DMS 273 (cell line): ENCODE measurements at regions not wholly inside any gene's neighbourhood (a gene's known extent, or its start where the extent isn't known, plus 50 kb on each side); places are given as distances from the start of the nearest gene placed in this dataset.
"Not testable (repeated sequence)": the region's sequence is repeated elsewhere in the genome, so short reads cannot be mapped to it uniquely, and the experiment has no call there.

Source experiments
- DNase-seq: peaks from one replicate; lab custom pipeline; 2025; ENCODE audit not compliant: unreplicated experiment; lab: John Stamatoyannopoulos, UW

DNA sequence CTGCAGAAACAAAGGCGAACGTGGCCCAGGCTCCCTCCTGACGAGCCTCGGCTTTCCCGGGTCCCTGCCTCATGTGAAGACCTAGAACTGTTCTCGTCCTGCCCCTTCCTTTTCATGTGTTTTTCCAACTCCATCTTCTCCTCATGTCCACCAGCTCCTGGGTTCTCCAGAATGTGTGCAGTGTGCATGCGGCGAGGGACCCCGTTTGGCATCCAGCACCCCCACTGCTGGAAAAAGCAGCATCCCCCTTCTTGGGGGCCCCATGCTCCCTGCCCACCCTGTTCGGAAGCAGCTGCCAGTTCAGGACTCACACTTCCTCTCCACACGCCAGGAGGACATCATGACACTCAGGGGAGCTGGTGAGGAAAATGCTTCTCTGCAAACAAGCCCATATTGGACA, 313.5 kb downstream of the BRD1 start:
- no peak for DNase-seq

DNA sequence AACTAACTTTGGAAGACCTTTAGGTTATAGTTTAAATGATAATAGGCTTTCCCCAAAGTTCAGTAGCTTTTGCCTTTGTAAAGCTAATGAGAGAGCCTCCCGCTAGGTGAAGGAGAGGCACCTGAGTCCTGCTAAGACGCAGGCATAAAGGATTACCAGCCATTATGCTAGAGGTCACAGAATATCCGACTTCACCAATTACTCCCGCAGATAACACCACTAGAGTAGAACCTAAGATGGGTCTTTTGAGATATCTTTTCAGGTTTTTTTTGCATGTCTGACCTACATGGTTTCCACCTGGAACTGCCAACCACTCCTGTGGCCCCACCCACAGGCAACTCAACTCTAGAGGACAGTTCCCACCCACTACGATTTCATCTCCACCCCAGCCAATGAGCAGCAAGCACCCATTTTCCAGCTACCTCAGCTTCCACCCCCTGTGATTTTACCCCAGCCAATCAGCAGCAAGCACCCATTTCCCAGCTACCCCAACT, 314.3 kb downstream of the BRD1 start:
- DNase-seq, result no peak

DNA sequence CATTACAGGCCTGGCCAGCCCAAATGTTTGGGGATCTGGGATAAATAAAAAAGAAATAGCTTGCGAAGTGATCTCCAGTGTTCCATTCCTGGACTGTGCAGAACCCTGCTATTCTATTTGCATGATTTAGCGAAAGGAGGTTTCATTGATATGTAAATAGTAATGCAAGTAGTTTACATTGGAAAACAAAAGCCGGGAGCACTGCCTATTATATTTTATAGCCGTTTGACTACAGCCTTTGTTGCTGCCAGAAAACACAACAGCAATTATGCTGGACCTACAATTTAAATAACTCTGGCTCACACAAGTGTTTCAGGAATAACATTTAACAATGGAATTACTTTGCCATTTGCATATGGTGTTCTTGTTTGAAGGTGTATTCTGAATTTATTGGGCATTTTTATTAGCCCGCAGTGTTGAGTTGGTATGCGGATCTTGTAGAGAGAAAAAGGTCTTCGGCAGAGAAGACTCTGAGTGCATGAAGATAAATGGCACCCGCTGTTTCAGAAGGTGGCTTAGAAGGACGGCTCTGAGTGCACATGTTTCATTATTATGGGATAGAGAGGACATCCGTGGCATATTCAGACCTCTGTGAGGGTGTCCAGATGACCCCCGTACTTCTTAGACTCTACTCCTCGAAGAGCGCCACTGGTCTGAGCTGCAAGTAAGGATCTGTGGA, 315.0 kb downstream of the BRD1 start:
- no peak for DNase-seq

DNA sequence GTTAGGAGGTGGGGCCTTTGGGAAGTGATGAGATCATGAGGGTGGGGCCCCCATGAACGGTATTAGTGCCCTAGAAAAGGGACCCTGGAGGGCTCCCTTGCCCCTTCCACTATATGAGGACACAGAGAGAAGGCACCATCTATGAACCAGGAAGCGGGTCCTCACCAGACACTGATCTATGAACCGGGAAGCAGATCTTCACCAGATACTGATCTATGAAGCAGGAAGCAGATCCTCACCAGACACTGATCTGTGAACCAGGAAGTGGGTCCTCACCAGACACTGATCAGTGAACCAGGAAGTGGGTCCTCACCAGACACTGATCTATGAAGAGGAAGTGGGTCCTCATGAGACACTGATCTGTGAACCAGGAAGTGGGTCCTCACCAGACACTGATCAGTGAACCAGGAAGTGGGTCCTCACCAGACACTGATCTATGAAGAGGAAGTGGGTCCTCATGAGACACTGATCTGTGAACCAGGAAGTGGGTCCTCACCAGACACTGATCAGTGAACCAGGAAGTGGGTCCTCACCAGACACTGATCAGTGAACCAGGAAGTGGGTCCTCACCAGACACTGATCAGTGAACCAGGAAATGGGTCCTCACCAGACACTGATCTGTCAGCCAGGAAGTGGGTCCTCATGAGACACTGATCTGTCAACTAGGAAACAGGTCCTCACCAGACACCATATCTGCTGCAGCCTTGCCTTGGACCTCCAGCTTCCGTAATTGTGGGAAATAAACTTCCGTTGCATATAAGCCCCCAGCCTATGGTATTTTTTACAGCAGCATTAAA, 316.1 kb downstream of the BRD1 start:
- DNase-seq, result not testable (repeated sequence)

DNA sequence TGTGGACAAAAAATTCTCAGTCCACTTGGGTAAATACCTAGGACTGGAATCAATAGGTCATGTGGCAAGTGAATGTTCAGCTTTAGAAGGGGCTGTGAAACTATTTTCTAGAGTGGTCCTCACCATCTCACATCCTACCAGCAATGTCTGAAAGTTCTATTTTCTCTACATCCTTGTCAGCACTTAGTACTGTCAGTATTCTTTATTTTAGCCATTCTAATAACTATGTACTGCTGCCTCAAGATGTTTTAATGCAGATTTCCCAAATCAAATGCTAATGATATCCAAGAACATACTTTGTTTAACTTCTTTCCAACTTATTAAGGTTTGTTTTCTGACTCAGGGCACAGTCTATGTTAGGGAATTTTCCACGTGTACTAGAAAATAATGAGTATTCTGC, 317.0 kb downstream of the BRD1 start:
- no peak for DNase-seq

DNA sequence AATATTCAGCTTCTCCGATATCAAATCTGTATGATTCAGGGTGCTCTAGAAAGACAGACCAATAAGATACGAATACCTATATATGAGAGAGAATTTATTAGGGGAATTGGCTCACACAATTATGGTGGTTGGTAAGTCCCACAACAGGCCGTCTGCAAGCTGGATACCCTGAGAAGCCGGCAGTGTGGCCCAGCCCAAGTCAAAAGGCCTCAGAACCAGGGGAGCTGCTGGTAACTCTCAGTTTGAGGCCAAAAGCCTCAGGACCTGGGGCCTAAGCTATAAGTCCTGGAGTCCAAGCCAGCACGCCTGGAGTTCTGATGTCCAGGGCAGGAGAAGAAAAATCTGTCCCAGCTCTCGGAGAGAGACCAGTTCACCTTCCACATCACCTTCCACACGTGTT, 318.7 kb downstream of the BRD1 start:
- DNase-seq, result no peak

DNA sequence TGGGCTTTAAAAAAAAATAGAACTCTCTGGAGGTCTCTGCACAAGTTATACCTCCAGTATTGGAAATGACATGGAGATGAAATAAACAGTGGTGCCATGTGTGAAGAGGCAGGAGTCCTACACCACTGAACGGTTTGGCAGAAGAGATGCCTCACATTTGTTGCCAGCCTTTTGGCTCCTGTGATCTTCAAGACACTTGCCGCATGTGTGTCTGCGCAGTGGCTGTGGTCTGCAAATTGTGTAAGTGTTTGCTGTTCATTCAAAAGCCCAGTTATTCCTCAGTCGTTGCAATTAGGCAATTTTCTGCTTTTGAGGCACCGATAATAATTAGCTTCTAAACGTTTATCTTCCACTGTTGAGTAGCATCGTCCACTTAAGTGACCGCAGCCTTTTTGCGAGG, 319.1 kb downstream of the BRD1 start:
- DNase-seq, result no peak

DNA sequence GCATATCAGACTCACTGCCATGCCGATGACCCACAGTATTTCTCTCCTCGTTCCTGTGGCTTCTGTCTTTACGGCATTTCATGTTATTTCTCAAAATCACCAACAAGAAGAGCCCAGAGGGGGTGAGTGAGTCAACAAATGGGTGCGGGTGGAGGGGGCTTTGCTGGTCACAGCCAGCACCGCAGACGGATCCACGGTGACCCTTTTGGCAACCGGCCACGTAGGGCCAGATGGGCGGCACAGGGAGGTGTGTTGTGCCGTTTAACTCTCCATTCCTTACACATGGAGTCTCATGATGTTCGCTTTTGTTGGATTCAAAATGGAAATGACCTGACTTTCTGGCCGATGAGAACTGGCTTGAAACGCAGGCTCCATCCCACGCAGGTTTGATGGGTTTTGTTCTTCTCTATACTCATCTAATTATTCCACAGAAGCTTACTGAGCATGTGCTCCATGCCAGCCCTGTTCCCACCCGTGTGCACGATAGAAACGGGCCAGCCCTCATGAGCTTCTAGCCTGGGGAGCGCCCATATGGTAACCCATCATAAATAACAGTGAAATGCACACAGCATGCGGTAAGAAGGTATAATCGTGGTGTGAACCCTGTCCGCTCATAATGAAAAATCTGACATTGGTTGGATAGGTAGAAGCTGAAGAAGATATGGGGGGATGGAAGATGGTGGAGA, 319.9 kb downstream of the BRD1 start:
- DNase-seq, result peak; percentile 12

DNA sequence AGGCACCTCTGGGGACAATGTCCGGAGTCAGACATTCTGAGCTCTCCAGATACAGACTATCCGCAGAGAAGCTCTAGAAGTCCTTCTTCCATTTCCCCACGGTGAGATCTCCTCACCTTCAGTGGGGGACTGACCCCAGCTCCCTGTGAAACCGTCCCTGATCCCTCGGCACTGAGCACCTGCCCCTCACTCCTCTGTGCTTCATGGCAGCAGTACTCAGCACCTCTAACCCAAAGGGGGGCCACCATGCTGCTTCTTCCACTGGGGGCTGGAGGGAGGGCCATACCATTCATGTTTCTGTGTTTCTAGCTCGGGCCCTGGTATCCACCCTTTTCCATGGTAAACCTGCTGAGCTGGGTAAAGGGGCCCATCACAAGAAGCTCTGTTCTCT, 321.7 kb downstream of the BRD1 start:
- DNase-seq, result no peak

DNA sequence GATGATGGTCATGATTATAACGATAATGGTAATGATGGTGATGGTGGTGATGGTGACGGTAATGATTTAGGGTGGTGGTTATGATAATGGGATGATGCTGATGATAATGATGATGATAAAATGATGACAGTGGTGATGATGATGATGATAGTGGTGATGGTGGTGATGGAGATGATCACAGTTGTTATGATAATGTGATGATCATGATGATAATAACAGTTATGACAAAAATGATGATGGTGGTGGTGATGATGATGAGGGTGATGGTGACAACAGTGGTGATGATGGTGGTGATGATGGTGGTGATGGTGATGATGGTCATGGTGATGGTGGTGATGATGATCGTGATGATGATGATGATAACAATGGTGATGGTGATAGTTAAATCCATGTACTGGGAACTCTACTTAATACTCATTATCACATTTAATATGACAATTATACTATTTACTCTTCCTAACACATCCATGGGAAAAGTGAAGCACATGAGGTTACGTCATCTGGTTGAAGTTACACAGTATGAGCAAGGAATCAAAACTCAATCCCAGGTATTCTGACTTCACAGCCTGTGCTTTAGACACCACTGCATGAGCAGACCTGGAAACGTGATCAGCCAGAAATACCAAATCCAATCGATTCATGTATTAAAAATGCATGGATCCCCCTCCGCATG, 322.2 kb downstream of the BRD1 start:
- DNase-seq, result no peak

DNA sequence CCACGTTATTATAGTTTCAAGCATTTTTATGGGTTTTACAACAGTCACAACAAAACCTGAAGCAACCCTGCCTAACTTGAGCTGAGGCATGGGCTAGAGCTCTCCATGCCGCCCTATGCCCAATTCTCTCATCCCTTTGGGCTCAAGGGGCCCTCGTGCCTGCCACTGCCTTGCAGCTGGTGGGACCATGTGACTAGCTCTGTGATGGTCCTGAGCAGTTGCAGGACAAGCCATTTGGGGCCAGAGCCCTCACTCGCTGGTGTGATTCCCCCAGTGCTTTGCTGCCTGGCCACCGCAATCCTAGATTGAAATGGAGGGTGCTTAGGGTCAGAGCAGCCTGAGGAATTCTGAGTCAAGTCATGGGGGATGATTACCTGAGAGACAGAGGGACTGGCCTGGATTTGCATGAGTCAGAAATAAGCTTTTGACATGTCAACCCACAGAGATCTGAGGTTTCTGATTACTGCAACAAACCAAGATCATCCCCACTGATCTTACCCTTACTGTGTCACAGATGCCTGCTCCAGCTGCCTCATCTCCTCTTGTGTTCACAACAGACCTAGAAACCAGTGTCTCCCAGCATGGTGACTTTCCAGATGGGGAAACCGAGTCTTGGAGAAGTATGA, 323.7 kb downstream of the BRD1 start:
- no peak for DNase-seq

DNA sequence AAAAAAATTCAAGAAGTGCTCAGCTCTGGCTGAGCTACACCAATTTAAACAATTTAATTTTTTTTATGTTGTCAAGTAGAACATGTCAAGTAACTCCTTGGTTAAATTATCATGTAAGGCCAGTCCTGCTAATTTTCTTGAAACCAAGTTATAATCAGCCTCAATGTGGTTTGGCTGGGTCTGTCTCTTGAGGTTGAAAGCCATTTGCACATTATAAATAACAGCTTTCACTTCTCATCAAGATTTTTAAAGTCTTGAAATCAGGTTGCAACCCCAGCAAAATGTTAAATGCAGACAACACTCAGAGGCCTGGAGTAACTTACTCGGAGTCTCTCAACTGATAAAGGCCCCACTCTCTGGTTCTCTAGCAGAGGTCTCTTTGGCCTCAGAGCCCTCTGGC, 324.4 kb downstream of the BRD1 start:
- no peak for DNase-seq

DNA sequence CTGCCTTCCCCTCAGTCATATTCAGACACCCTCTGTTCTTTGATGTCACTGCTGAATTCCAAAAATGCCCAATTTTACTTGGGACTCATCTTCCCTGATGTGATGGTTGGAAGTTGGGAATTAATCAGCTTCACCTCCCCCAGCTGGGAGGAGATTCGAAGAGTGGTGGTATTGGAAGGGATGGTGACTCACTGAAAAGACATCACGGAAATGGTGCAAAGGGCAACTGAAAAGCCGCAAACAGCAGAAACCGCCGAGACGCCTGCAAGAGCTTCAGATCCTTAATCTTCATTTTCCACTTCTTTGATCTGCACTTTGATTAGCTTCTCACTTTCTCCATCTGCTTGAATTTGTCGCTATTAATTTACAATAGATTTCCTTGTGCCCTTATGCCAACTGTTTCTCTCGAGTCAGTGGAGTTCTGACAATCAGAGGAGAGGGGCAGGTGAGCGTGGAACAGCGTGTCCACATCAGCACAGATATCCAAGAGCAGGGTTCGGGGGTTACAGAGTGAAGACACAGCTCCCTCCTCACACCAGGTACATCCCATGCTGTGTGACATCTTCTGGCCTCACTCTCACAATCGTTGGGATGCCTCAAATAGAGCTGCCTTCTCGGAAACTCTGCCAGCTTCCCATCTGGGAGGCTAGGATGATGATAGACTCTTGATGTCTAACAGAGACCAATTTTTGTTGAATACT, 325.4 kb downstream of the BRD1 start:
- no peak for DNase-seq

DNA sequence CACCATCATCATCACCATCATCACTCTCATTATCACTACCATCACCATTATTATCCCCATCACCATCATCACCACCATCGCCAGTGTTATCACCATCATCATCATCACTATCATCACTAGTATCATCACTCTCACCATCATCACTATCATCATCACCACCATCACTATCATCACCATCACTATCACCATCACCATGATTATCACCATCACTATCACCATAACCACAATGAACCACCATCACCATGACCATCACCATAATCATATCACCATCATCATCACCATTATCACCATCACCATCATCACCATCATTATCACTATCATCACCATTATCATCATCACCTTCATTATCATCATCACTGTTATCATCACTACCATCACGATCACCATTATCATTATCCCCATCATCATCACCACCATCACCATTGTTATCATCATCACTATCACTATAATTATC, 326.7 kb downstream of the BRD1 start:
- DNase-seq, result no peak

DNA sequence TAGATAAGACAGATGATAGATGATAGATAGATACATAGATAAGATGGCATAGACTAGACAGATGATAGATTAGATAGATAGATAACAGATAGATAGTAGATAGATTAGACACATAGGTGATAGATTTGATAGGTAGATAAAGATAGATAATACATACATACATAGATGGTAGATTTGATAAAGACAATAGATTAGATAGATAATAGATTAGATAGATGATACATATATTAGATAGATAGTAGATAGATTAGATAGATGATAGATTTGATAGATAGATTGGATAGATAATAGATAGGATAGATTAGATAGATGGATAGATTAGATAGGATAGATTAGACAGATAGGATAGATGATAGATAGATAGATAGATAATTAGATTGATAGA, 327.6 kb downstream of the BRD1 start:
- DNase-seq, result no peak

DNA sequence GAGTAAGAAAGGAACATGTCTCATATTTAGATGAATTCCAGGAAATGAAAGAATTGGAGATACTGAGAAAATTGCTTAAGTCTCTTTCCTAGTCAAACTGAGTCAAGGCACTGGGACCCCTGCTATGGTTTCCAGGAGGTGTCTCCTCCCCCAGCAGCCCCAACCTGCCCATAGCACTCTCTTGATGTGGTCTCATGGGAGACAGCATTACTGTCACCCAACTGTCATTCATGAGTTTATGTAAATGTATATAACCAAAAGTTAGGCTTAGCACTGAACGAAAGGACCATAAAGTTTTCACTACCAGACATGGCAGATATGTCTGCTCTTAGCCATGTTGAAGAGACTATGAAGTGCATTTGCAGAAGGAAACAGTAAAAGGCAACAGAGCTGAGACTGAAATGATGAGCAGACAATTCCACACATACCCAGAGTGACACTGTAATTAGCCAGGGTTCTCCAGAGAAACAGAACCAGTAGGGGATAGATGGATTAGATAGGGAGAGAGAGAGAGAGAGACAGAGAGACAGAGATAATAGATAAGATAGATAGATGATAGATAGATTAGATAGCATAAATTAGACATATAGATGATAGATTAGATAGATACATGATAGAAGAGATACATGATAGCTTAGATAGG, 328.1 kb downstream of the BRD1 start:
- no peak for DNase-seq

DNA sequence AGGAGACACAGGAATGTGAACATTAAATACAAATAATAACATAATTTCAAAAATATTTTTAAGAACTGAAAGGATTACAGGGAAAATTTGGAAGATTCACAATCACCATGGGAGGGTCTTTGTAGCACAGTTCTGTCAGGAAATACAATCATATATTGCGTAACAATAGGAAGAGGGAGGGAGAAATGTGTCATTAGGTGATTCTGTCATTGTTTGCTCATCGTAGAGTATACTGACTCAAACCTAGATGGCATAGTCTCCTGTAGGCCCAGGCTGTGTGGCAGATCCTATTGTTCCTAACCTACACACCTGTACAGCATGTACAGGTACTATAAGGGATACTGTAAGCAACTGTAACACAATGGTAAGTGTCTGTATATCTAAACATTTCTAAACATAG, 330.4 kb downstream of the BRD1 start:
- no peak for DNase-seq

DNA sequence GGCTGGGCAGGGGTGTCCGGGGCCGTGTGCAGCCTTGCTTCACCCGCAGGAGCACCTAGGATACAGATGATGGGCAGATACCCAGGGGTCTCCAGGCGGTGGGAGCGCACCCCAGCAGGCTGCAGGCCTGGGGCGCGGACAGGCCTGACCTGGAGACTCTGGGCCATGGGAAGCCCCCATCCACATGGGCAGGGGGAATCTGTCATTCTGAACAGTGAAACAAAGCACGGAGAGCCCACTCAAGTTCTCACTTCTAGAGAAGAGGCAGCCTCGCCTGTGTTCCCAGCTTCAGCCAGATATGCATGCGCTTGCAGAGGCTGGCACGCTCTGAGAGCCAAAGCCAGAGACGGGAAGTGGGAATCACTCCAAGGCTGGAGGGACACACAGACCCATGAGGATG, 333.1 kb downstream of the BRD1 start:
- no peak for DNase-seq

DNA sequence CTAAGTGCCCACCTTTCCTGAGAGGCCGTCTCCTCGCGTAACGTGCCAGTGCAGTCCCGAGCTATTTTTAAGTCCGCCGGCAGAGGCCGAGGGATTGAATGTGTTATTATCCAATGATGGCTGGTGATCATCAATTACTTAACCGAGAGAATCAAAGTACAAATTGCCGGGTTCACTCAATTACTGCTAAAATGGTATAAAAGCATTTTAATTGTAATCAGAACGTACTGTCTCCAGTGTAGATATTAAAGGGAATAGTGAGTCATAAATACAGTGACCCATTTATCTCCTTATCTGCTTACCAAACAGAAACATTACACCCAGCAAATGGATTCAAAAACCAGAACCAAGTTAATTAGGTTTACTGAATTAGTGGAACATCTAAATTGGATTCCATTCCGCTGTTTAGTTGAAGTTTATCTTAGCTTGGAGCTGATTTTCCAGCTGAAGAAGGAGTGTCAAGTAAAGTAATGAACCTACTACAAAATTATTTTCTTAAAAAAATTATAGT, 334.9 kb downstream of the BRD1 start:
- DNase-seq, result no peak

DNA sequence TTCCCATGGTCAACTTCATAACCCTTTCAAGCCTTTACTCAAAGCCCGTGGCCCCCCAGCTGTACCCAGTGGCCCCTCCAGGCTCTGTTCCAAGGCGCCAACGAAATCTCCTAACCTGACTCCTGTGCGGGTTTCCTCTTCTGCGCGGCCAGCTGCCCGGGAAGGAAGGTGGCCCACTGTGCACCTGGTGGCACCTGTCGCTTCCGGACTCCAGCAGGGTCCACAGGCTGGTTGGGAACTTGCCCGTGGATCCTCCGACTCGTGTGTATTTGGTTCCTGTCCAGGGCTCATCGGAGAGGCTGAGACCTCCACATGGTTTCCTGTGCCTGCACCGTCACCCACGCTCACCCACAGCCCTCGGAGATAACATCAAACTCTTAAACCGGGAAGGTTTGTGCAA, 335.4 kb downstream of the BRD1 start:
- no peak for DNase-seq
